ENCODE measurements at regions not wholly inside any gene's neighbourhood (a gene's known extent, or its start where the extent isn't known, plus 50 kb on each side); places are given as distances from the start of the nearest gene placed in this dataset.

- H3K27ac ChIP-seq = no peak overlapping the region
- no peak for TF ChIP-seq CTCF (conservative IDR thresholded peaks at IDR 0.05)
Observed at GRCh38 chr16:60271781-60272180, 1537.7 kb upstream of the GOT2 start.

GRCh38 chr16:60271025-60271771 is 1537.1 kb upstream of the GOT2 start:
- no peak for TF ChIP-seq CTCF (conservative IDR thresholded peaks at IDR 0.05)
- H3K27ac ChIP-seq = no peak overlapping the region

- no peak for TF ChIP-seq CTCF (conservative IDR thresholded peaks at IDR 0.05)
- H3K27ac ChIP-seq = no peak overlapping the region
Observed at GRCh38 chr16:60261425-60261824, 1527.3 kb upstream of the GOT2 start.

GRCh38 chr16:60259956-60260355 is 1525.8 kb upstream of the GOT2 start:
- H3K27ac ChIP-seq = no peak overlapping the region
- no peak for TF ChIP-seq CTCF (conservative IDR thresholded peaks at IDR 0.05)

GRCh38 chr16:60246086-60246485 is 1512.0 kb upstream of the GOT2 start:
- TF ChIP-seq CTCF (conservative IDR thresholded peaks at IDR 0.05) = no peak
- no peak overlapping the region for H3K27ac ChIP-seq

- H3K27ac ChIP-seq = no peak overlapping the region
- no peak for TF ChIP-seq CTCF (conservative IDR thresholded peaks at IDR 0.05)
Observed at GRCh38 chr16:60241671-60242070, 1507.6 kb upstream of the GOT2 start.

- TF ChIP-seq CTCF (conservative IDR thresholded peaks at IDR 0.05) = no peak
- H3K27ac ChIP-seq = no peak overlapping the region
Observed at GRCh38 chr16:60230666-60231065, 1496.5 kb upstream of the GOT2 start.
